Vagina (tissue), 2 donors: ENCODE measurements at regions not wholly inside any gene's neighbourhood (a gene's known extent, or its start where the extent isn't known, plus 50 kb on each side); places are given as distances from the start of the nearest gene placed in this dataset.

Experiments
- POLR2AphosphoS5 ChIP-seq, 2 donors: sonication (generic); formaldehyde crosslinking; IDR thresholded peaks; one replicate each; pipeline ENCODE4 v1.9.0; 2017; ENCODE audit warnings: antibody characterized with exemption in 2 of 2, mild to moderate bottlenecking in 2 of 2, low read depth in 1 of 2; ENCODE audit not compliant: insufficient read depth in 1 of 2
- TF ChIP-seq, protein P1 (sequence below), 3 experiments: fragments of 450-650 bp in 2 of 3; fragments of 200-600 bp in 1 of 3; sonication (generic) in 1 of 3; IDR thresholded peaks; one replicate each; pipeline ENCODE4 v1.5.1; 2017 to 2019; ENCODE audit warnings: antibody characterized with exemption in 3 of 3, mild to moderate bottlenecking in 2 of 3, moderate library complexity in 2 of 3

- TF ChIP-seq, protein P1, sequence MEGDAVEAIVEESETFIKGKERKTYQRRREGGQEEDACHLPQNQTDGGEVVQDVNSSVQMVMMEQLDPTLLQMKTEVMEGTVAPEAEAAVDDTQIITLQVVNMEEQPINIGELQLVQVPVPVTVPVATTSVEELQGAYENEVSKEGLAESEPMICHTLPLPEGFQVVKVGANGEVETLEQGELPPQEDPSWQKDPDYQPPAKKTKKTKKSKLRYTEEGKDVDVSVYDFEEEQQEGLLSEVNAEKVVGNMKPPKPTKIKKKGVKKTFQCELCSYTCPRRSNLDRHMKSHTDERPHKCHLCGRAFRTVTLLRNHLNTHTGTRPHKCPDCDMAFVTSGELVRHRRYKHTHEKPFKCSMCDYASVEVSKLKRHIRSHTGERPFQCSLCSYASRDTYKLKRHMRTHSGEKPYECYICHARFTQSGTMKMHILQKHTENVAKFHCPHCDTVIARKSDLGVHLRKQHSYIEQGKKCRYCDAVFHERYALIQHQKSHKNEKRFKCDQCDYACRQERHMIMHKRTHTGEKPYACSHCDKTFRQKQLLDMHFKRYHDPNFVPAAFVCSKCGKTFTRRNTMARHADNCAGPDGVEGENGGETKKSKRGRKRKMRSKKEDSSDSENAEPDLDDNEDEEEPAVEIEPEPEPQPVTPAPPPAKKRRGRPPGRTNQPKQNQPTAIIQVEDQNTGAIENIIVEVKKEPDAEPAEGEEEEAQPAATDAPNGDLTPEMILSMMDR (IDR thresholded peaks at IDR 0.05): no peak
- TF ChIP-seq POLR2AphosphoS5 (IDR thresholded peaks at IDR 0.05; ENCODE audit: insufficient read depth in 1 of 2, low read depth in 1 of 2): no peak
Observed at GRCh38 chr2:14982790-14983189, 350.3 kb downstream of the LRATD1 start.
